HG03565 (cell line): ENCODE measurements at regions not wholly inside any gene's neighbourhood (a gene's known extent, or its start where the extent isn't known, plus 50 kb on each side); places are given as distances from the start of the nearest gene placed in this dataset.
"Not testable (repeated sequence)": the region's sequence is repeated elsewhere in the genome, so short reads cannot be mapped to it uniquely, and the experiment has no call there.

Source experiments
- ATAC-seq: cut with Tn5 transposase; IDR thresholded peaks from one replicate; pipeline ENCODE4 v1.9.1; 2021; ENCODE audit warnings: mild to moderate bottlenecking, moderate library complexity; ENCODE audit not compliant: unreplicated experiment

- no peak for ATAC-seq
Observed at GRCh38 chr7:156590212-156590611, 50.4 kb upstream of the RNF32 start.

- no peak for ATAC-seq
Observed at GRCh38 chr7:156589808-156590207, 50.8 kb upstream of the RNF32 start.

GRCh38 chr7:156585926-156586325, 54.6 kb upstream of the RNF32 start:
- ATAC-seq: no peak

GRCh38 chr7:156585025-156585648, 55.4 kb upstream of the RNF32 start:
- ATAC-seq: no peak

- no peak for ATAC-seq
Observed at GRCh38 chr7:156582591-156583123, 57.9 kb upstream of the RNF32 start.

GRCh38 chr7:156580036-156580435, 60.5 kb upstream of the RNF32 start:
- no peak for ATAC-seq

GRCh38 chr7:156579566-156579965, 61.0 kb upstream of the RNF32 start:
- no peak for ATAC-seq

GRCh38 chr7:156578978-156579430, 61.6 kb upstream of the RNF32 start:
- ATAC-seq: no peak

GRCh38 chr7:156578578-156578940, 62.0 kb upstream of the RNF32 start:
- no peak for ATAC-seq

- ATAC-seq: no peak
Observed at GRCh38 chr7:156577645-156578577, 62.7 kb upstream of the RNF32 start.

GRCh38 chr7:156576216-156577058, 64.1 kb upstream of the RNF32 start:
- no peak for ATAC-seq

- no peak for ATAC-seq
Observed at GRCh38 chr7:156568258-156568657, 72.3 kb upstream of the RNF32 start.

GRCh38 chr7:156566812-156567549, 73.6 kb upstream of the RNF32 start:
- no peak for ATAC-seq

GRCh38 chr7:156565002-156565401, 75.6 kb upstream of the RNF32 start:
- ATAC-seq: not testable (repeated sequence)

GRCh38 chr7:156560696-156561095, 79.9 kb upstream of the RNF32 start:
- no peak for ATAC-seq

GRCh38 chr7:156560075-156560474, 80.5 kb upstream of the RNF32 start:
- ATAC-seq: no peak

- no peak for ATAC-seq
Observed at GRCh38 chr7:156559001-156559400, 81.6 kb upstream of the RNF32 start.

GRCh38 chr7:156558198-156558597, 82.4 kb upstream of the RNF32 start:
- ATAC-seq: no peak

- ATAC-seq: no peak
Observed at GRCh38 chr7:156556083-156556482, 84.5 kb upstream of the RNF32 start.

- ATAC-seq: no peak
Observed at GRCh38 chr7:156554488-156554887, 86.1 kb upstream of the RNF32 start.
